ENCODE measurements at regions not wholly inside any gene's neighbourhood (a gene's known extent, or its start where the extent isn't known, plus 50 kb on each side); places are given as distances from the start of the nearest gene placed in this dataset.
"Not testable (repeated sequence)": the region's sequence is repeated elsewhere in the genome, so short reads cannot be mapped to it uniquely, and the experiment has no call there.

DNA sequence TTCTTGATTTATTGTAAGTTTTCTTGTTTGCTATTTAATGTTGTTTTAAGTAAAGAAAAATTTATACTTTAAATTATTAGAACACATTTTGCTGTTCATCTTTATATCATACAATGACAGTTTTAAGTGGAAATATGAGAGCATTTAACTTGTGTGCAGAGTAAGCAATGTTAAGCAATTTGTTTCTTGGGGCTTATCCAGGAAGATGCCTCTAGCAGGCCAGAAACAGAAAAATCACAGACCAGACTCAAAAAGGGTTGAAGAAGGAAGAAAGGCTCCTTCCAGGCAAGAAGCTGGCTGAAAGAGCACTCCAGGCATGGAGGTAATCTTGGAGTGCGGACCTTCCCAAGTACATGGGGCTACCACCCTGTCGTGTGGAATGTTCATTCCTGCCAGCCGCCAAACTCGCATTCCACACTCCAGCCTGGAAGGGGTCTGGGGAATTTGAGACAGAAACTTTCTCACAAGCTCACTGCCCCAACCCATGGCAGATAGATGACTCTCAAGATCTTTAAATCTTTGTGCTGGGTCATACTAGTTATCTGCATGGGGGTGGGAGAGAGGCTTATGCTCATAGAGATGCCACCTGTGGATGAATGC, 1521.3 kb upstream of the AGA start:
- no peak for DNase-seq (ENCODE audit: low read depth in 2 of 2)

DNA sequence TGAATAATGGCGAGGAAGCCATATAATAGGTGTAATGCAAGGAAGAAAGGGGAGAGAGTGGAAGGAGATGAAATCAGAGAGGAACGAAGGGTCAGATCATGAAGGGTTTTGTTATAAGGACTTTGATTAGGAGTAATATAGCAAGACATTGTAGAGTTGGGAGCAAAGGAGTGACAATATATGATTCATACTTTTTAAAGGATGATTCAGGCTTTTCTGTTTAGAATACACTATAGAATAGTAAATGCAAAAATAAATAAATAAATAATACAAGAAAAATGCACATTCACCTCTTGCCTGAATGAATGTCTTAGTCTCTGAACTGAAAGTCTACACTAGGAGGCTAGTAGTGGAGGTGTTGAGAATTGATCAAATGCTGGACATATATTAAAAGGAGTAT, 1524.4 kb upstream of the AGA start:
- no peak for DNase-seq (ENCODE audit: low read depth in 2 of 2)

DNA sequence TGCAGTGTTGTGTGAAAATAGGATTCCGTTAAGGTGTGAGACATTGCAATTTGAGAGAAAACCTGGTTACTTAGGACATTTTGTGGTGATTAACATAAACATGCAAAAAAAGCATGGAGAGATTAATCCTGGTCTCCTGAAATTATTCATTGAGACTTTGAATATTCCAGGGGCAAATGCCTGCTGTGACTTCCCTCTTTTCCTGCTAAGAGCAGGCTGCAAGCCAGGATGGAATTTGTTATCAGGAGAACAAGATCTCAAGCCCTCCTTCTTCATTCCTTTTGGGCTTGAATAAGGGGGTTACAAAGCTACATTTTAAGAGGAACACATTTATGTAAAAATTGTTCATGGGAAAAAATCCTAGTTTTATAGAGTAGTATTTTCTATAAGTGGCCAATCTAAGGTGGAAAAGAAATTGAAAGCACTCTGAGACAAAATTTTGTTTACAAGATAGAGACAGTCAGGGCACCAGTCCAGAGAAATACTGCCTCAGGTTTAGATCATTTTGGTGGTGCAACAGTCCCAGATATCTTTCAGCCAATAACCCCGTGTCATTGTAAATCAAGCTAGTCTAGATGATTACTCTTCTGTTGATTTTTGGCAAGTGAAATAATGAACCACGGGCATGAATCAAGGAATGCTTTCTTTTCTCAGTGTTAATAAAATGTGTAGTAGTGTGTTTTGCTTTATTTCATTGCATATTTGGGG, 1528.3 kb upstream of the AGA start:
- DNase-seq (ENCODE audit: low read depth in 2 of 2), result no peak

DNA sequence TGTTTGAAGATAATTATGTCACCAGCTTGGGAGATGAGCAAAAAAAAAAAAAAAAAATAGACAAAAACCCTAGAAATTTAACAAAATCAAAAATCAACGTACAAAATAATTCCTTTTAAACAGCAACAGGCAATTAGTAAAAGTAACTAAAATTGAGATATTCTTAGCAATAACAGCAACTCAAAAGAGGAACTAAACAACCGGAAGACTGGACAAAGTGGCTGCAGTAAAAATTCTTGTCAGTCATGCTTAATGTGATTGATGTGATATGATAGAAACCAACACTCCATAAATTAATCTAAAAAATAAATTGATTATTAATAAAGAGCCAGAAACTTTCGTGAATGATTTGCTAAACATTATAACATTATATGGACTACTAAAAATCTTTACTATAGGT, 1534.6 kb upstream of the AGA start:
- DNase-seq (ENCODE audit: low read depth in 2 of 2), result no peak

DNA sequence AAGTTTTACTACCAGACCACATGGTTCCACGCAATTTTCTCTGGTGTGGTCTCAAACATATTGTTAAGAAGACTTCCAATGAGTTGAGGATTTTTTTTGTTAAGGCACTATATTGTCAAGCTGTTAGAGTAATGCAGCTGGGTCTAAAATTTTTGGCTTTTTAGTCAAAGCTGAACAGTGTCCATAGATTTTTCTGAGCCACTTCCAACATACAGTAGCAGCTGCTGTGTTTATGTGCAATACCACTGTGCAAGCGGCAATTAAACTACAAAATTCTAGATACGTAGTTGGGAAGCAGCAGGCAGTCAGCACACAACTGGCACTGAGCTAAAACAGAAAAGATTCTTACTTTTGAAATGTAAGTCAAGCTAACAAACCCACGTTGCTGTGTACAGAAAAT, 1551.1 kb upstream of the AGA start:
- no peak for DNase-seq (ENCODE audit: low read depth in 2 of 2)

DNA sequence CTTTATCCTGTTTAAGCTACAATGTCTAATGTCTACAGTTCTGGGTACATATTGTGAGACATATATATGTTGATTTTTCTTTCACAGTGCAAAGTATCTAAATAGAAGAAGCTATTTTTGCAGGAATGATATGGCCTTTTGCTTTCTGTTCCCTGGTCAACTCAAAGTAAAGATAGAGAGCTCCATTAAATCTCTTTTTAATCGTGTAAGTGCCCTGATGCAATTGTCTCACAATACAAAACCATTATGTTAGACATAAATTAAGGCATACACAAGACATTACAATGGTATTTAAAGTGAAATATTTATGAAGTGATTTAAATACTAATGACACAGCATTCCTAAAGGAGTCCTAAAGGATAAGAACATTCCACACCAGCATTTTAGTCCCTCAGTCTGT, 1559.7 kb upstream of the AGA start:
- no peak for DNase-seq (ENCODE audit: low read depth in 2 of 2)

DNA sequence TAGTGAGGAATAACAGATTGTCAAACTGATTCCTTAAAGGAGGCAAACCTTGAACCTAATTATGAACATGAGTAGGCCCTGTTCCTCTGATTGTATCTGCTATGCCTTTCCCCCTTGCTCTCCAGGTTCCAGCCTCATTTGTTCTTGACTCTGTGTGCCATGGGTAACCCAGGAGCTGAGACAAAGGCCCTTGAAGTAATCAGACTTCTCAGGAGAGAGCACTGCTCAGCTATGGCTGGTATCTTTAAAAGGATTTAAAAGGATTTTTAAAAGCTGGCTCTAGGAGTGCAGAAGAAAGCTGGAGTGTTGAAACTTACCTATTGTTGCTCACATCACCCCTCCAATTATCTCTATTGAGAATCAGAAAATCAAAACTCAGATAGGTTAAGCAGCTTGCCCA, 1565.5 kb upstream of the AGA start:
- DNase-seq (ENCODE audit: low read depth in 2 of 2), result no peak

DNA sequence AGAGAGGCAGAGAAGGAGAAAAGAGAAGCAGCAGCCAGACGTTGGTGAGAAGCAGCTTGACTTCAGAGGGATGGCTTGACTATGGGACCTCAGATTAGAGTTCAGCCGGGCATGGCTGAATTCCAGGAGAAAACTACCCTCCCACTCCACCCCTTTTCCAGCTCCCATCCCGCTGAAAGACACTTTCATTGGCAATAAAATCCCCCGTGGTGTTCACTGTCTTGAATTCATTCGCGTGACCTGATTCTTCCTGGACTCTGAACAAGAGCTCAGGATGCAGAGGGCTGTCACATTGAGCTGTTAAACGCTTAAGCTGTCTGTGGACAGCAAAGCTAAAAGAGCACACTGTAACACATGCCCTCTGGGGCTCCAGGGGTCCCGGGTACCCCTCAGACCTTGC, 1575.3 kb upstream of the AGA start:
- DNase-seq (ENCODE audit: low read depth in 2 of 2), result no peak

DNA sequence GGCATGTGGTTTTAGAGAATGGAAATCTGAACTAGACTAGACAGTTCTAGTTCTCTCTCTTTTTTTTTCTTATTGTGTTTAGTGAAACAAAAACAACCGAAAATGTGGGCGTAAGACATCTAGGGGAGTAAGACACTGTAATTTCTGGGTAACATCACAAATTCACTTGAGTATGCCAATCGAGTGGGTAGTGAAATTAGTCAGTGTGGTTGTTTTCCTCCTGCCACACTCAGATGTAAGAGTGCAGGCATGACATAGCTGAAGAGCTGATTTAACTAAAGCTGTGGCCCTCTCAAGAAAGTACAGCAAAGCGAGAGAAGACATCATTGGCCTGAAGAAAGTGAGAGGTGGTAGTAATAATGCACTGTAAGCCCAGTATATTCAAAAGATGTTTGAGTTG, 1585.3 kb upstream of the AGA start:
- no peak for DNase-seq (ENCODE audit: low read depth in 2 of 2)

DNA sequence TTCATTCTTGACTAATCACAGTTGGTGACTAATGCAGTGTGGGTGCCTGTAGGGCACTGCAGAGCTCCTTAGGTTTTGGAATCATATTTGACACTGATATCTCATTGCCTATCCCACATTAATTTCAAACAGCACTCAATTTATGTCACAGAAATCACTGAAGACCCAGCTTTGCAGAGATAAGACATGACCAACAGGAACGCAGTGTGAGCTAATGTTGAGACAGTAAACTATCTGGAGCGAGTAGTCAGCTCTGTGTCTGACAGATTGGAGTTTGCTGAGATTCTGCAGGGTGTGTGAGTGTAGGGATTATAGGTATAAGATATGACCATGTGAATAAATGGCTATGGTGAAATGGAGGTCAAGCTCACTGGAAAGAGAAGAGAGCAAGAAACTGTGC, 1586.1 kb upstream of the AGA start:
- no peak for DNase-seq (ENCODE audit: low read depth in 2 of 2)

DNA sequence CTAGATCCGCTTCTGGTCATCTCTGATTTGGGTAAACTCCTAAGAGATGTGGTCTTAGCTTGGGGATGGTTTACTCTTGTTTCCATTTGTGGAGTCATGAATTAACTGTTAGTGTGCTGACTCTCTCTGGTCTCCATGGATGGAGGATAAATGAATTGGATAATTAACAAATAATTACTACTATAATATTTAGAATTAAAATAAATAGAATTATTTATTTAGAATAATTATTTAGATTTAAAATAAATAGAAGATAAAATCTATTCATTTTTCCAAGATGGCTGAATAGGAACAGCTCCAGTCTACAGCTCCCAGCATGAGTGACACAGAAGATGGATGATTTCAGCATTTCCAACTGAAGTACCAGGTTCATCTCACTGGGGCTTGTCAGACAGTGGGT, 1587.4 kb upstream of the AGA start:
- DNase-seq (ENCODE audit: low read depth in 2 of 2), result no peak

DNA sequence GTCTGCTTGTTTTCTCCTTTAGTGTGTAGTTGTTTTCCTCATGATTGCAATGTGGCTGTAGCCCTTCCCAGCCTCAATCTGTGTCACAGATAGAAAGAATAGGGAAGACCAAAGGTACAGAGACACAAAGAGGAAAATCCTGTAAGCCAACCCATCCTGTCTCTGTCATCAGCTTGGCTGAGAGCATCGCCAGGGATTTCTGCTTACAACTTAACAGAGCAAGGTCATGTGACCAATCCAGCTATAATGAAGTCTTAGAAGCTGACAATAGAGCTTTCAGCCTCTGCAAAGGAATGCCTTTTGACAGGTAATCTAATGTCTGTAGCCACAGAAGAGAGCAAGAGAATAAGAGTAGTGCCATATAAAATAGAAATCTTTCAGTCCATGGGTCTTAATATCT, 1598.0 kb upstream of the AGA start:
- no peak for DNase-seq (ENCODE audit: low read depth in 2 of 2)

DNA sequence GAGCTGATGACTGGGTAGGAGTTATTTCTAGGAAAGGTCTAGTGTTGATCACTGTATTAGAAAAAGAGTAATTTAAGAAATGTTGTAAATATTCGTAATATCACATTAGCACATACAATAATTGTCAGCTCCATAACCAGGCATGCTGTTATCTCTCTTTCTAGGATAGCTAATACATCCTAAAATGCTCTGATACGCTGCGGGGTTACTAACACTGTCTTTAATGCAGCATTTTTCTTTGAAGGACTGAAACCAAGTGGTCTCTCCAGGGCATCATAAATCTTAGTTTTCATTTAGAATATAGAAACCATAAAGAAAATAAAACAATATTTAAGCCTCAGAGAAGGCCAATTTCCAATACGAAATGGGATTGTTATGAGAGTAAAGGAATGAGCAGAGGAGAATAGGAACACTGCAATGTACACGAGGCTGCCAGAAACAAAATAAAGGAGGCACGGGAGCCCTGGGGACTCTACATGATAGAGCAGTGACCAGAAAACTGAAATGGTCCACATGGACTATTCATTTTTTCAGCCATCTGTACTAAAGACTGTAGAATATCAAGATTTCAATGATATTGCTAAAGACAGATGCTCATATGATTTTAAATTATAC, 1606.7 kb upstream of the AGA start:
- no peak for DNase-seq (ENCODE audit: low read depth in 2 of 2)

DNA sequence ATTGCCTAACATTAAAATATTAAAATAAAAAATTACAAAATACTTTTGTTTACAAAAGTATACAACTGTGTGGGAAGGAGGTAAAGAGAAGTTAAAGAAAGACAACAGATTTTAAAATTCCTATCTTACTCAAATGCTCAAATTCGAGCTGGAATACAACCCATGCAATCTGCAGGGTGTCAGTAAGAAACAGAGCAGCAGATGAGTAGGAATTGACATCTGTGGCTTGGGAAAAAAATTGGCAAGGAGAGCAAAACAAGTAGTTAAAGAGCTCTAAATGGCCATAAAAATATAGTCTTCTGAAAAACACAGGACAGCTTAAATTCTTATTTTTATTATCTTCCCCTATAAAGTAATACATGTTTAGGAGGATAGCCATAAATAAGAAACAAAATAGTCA, 1609.0 kb upstream of the AGA start:
- DNase-seq (ENCODE audit: low read depth in 2 of 2), result no peak

DNA sequence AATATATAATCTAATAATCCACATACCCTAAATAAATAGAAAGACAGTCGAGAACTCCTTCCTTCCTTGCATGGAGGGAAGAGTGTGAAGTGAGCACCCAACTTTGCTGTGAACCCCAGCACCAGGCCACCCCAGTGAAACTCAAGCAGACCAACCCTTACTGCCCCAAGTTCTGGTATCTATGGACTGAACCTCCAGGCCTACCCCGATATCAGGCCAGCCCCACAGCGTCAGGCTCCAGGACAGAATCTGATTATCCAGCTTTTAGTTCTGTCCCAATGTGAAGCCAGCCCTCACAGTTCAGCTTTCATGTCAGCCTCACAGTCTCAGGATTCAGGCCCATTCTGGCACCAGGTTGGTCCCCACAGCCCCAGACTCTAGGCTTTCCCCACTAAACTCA, 1617.2 kb upstream of the AGA start:
- no peak for DNase-seq (ENCODE audit: low read depth in 2 of 2)

DNA sequence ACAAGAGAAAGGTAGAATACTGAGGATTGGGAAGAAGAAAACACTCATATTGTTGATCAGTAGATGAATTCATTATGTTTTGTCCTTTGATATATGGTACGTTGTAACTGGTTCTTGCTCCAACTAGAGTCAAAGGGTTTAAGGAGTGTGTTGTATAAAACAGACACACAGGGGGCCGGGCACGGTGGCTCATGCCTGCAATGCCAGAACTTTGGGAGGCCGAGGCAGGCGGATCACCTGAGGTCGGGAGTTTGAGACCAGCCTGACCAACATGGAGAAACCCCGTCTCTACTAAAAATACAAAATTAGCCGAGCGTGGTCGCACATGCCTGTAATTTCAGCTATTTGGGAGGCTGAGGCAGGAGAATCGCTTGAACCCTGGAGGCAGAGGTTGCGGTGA, 1624.0 kb upstream of the AGA start:
- DNase-seq (ENCODE audit: low read depth in 2 of 2), result not testable (repeated sequence)

DNA sequence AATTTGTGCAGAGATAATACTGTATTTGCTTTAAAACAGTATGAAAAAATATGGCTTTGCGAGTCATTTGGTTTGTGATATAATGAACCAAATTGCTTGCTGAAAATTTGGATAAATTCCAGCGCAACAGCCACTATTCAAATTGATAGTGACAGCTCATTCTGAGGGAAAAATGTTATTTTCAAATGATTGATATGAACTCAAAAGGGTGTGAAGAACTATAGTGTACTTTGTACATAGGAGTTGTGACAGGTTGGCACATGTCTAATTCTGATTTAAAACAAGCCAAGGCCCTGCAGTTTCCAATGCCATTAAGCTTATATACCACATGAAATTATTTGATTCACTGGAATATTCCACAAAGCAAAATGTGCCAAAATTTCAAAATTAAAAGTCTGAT, 1628.9 kb upstream of the AGA start:
- no peak for DNase-seq (ENCODE audit: low read depth in 2 of 2)

DNA sequence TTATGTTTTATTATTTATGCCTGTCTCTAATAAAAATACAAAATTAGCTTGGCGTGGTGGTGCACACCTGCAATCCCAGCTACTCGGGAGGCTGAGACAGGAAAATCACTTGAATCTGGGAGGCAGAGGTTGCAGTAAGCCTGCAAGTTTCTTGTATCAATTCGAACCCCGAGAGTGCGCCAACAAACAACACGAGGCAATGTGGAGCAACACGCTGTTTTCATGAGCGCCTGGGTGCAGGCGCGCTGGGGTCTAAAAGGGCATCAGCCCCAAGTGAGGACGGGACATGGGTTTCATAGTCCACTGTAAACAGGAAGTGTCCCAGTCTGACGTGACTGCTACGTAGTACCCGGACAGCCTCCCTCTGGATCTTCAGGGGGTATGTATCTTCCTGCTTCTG, 1634.6 kb upstream of the AGA start:
- no peak for DNase-seq (ENCODE audit: low read depth in 2 of 2)

DNA sequence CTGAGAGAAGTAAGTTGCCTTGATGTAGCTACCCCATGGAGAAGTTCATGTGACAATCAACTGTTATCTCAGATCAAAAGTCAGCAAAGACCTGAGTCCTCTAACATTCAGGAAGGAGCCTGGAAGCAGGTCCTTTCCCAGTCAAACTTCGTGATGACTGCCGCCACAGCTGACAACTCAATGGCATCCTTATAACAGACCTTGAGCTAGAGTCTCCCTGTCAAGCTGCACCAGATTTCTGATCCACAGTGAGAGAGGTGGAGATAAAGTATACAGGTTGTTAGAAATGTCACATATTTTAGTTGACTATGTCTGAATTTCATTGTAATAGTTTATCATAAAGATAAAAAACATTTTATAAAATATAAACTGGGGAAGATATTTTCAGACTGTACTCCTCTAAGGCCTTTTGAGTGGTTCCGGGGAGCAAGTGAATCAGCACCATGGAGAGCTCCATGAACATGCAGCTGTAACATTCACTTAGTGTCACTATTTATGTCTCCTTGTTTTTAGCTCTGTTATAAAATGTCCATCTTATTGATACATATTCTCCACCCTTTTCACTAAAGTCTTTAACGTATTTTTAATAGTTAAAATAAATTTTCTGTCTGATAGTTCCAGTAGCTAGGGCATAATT, 1653.5 kb upstream of the AGA start:
- DNase-seq (ENCODE audit: low read depth in 2 of 2), result no peak

DNA sequence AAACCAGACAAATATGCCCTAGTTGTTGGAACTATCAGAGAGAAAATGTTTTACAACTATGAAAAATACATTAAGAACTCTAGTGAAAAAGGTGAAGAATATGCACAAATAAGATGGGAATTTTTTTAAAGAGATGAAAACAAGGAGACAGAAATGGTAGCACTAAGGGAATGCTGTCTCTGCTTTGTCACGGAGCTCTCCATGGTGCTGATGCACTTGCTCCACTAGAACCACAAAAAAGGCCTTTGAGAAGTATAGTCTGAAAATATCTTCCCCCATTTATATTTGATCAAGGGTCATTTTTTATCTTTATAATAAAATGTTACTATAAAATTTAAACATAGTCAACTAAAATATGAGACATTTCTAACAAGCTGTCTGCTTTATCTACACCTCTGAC, 1655.5 kb upstream of the AGA start:
- DNase-seq (ENCODE audit: low read depth in 2 of 2), result no peak

DNA sequence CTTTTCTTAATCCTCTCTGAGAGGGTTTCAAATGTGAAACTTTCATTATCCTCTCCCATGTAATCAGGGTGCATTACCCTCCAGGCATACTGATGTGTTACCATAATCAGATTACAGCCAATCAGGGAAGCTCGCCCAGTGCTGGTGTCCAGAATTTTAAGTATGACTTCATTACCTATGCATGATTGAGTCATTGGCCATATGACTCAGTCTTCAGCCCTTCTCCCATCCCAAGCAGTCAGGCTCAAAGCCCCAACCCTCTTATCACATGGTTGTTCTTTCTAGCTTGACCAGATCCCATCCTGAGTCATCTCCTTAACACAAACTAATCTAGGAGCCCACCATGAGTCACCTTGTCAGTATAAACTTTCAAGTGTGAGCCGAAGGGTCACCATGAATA, 1668.1 kb upstream of the AGA start:
- DNase-seq (ENCODE audit: low read depth in 2 of 2), result no peak

DNA sequence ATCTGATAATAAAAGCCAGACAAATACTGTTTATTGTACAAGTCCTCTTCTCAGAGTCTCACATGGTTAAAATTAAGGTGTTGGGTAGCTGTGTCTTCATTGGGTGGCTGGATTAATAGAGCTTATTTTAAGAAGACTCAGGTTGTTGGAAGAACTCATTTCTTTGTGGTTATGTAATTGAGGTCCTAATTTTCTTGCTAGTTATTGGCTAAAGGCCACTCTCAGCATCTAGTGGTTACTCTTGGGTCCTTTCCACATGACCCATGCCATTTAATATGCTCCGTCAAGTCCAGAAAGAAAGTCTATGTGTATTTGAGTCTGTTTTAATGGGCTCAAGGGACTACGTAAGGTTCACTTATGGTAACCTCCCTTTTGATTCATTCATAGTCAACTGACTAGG, 1668.6 kb upstream of the AGA start:
- no peak for DNase-seq (ENCODE audit: low read depth in 2 of 2)
